ENCODE measurements at regions not wholly inside any gene's neighbourhood (a gene's known extent, or its start where the extent isn't known, plus 50 kb on each side); places are given as distances from the start of the nearest gene placed in this dataset.
"Not testable (repeated sequence)": the region's sequence is repeated elsewhere in the genome, so short reads cannot be mapped to it uniquely, and the experiment has no call there.

- DNase-seq (ENCODE audit: low read depth) = no peak
Measured at GRCh38 chr22:26769663-26770062, 112.3 kb downstream of the MIAT start.

- DNase-seq (ENCODE audit: low read depth) = no peak
Measured at GRCh38 chr22:26770624-26771023, 113.2 kb downstream of the MIAT start.

GRCh38 chr22:26773054-26773453 is 115.7 kb downstream of the MIAT start:
- DNase-seq (ENCODE audit: low read depth) = not testable (repeated sequence)

GRCh38 chr22:26775394-26775793 is 118.0 kb downstream of the MIAT start:
- no peak for DNase-seq (ENCODE audit: low read depth)

- DNase-seq (ENCODE audit: low read depth) = no peak
Measured at GRCh38 chr22:26777156-26777801, 119.9 kb downstream of the MIAT start.

- DNase-seq (ENCODE audit: low read depth) = no peak
Measured at GRCh38 chr22:26778372-26778771, 121.0 kb downstream of the MIAT start.

- no peak for DNase-seq (ENCODE audit: low read depth)
Measured at GRCh38 chr22:26779108-26779507, 121.7 kb downstream of the MIAT start.

- no peak for DNase-seq (ENCODE audit: low read depth)
Measured at GRCh38 chr22:26779929-26780328, 122.5 kb downstream of the MIAT start.

- DNase-seq (ENCODE audit: low read depth) = no peak
Measured at GRCh38 chr22:26780521-26780920, 123.1 kb downstream of the MIAT start.

GRCh38 chr22:26781062-26781461 is 123.7 kb downstream of the MIAT start:
- no peak for DNase-seq (ENCODE audit: low read depth)

- no peak for DNase-seq (ENCODE audit: low read depth)
Measured at GRCh38 chr22:26781596-26781995, 124.2 kb downstream of the MIAT start.

- DNase-seq (ENCODE audit: low read depth) = no peak
Measured at GRCh38 chr22:26783885-26784284, 126.5 kb downstream of the MIAT start.

- no peak for DNase-seq (ENCODE audit: low read depth)
Measured at GRCh38 chr22:26784772-26785171, 127.4 kb downstream of the MIAT start.

- no peak for DNase-seq (ENCODE audit: low read depth)
Measured at GRCh38 chr22:26785932-26786331, 128.5 kb downstream of the MIAT start.

- no peak for DNase-seq (ENCODE audit: low read depth)
Measured at GRCh38 chr22:26786398-26786797, 129.0 kb downstream of the MIAT start.

- no peak for DNase-seq (ENCODE audit: low read depth)
Measured at GRCh38 chr22:26789951-26790350, 132.6 kb downstream of the MIAT start.

GRCh38 chr22:26792522-26792921 is 135.1 kb downstream of the MIAT start:
- DNase-seq (ENCODE audit: low read depth) = no peak

- DNase-seq (ENCODE audit: low read depth) = no peak
Measured at GRCh38 chr22:26796785-26797184, 139.4 kb downstream of the MIAT start.

GRCh38 chr22:26797910-26798309 is 140.5 kb downstream of the MIAT start:
- DNase-seq (ENCODE audit: low read depth) = no peak

- DNase-seq (ENCODE audit: low read depth) = no peak
Measured at GRCh38 chr22:26798462-26799065, 141.2 kb downstream of the MIAT start.

GRCh38 chr22:26800858-26801257 is 143.5 kb downstream of the MIAT start:
- no peak for DNase-seq (ENCODE audit: low read depth)

- DNase-seq (ENCODE audit: low read depth) = no peak
Measured at GRCh38 chr22:26801449-26801848, 144.1 kb downstream of the MIAT start.

- no peak for DNase-seq (ENCODE audit: low read depth)
Measured at GRCh38 chr22:26804315-26804714, 146.9 kb downstream of the MIAT start.

GRCh38 chr22:26804911-26805539 is 147.6 kb downstream of the MIAT start:
- no peak for DNase-seq (ENCODE audit: low read depth)

Data from activated gamma-delta T cell treated with anti-CD3 and anti-CD28 coated beads, Interleukin-2, amount 50 U/mL, for 16 hours (primary cell).